GM12801 (cell line): ENCODE measurements at regions not wholly inside any gene's neighbourhood (a gene's known extent, or its start where the extent isn't known, plus 50 kb on each side); places are given as distances from the start of the nearest gene placed in this dataset.

Experiments
- CTCF ChIP-seq: IDR thresholded peaks from one replicate; pipeline ENCODE4 v1.5.1; 2011; ENCODE audit warnings: control low read depth; ENCODE audit not compliant: insufficient read length; ENCODE audit errors: extremely low read depth

GRCh38 chr5:168156170-168156569 lies 135.3 kb upstream of the WWC1 start:
- no peak for TF ChIP-seq CTCF

GRCh38 chr5:168157141-168157540 lies 134.3 kb upstream of the WWC1 start:
- no peak for TF ChIP-seq CTCF

GRCh38 chr5:168159425-168159824 lies 132.0 kb upstream of the WWC1 start:
- TF ChIP-seq CTCF, result no peak

GRCh38 chr5:168162464-168162863 lies 129.0 kb upstream of the WWC1 start:
- no peak for TF ChIP-seq CTCF

- TF ChIP-seq CTCF, result no peak
Measured at GRCh38 chr5:168163966-168164365, 127.5 kb upstream of the WWC1 start.

GRCh38 chr5:168165221-168165914 lies 126.1 kb upstream of the WWC1 start:
- no peak for TF ChIP-seq CTCF

GRCh38 chr5:168165977-168166376 lies 125.5 kb upstream of the WWC1 start:
- TF ChIP-seq CTCF, result no peak
